ENCODE measurements at regions not wholly inside any gene's neighbourhood (a gene's known extent, or its start where the extent isn't known, plus 50 kb on each side); places are given as distances from the start of the nearest gene placed in this dataset.

DNA sequence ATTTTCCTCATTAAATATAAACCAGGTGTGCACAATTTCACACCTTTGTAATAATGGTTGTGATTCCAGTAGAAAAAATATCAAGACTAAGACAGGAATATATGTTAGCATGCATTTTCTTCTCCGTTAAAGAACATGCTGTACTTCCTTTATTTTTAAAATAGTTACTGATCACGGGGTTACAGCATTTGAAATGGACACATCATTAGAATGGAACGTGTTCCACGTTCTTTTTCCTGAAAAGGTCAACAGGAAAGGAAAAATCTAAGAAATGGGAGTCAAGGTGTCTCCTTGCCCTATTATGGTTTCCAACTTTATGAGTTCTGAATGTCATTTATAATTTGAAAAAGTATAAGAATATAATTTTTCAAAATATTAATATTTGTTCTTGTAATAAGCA, 1325.7 kb downstream of the SLC16A7 start:
- ChIA-PET POLR2A (no interaction called here), CTCF (no interaction called here)
- Mint-ChIP-seq H3K4me1 (ENCODE audit: low read depth) (no peaks in the 10 kb centered on the region), H3K36me3 (ENCODE audit: low read depth) (no peaks in the 10 kb centered on the region), H3K4me3 (no peak overlapping the region), H3K9me3 (no peaks in the 10 kb centered on the region), H3K27ac (no peak overlapping the region), H3K27me3 (no peaks in the 10 kb centered on the region)
- ATAC-seq, result no peak
- no peak for TF ChIP-seq CTCF (IDR thresholded peaks at IDR 0.05)
- no peak for DNase-seq
- intact Hi-C loops (cut with micrococcal nuclease), result no loop called here

GRCh38 chr12:60926256-60926655, 1330.4 kb downstream of the SLC16A7 start:
- no peak for TF ChIP-seq CTCF (IDR thresholded peaks at IDR 0.05)
- Mint-ChIP-seq H3K4me3 (no peak overlapping the region), H3K4me1 (ENCODE audit: low read depth) (no peaks in the 10 kb centered on the region), H3K9me3 (peaks cover 7% of the 10 kb centered on the region), H3K27me3 (no peaks in the 10 kb centered on the region), H3K27ac (no peak overlapping the region), H3K36me3 (ENCODE audit: low read depth) (no peaks in the 10 kb centered on the region)
- ChIA-PET POLR2A (no interaction called here), CTCF (no interaction called here)
- ATAC-seq (no peak), DNase-seq (no peak)
- intact Hi-C loops (cut with micrococcal nuclease), result no loop called here

DNA sequence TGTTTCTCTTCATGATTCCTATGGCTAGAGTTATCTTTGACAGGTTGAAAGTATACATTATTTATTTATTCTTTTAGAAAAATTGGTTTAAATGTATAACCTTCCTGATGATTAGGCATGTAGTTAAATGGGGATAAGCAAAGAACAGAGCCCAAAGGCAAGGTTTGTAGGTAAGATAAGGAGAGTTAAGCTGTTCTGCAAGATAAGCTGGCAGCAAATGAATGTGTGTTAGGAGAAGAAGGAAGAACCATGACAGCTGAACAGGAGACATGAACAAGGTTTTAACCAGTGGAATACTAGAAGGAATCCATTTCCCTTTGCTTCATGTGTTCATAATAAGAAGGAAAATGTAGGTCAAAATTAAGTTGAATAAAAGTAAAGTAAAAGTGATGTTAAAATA, 1330.1 kb upstream of the USP15 start:
- ChIA-PET CTCF (no interaction called here), POLR2A (no interaction called here)
- Mint-ChIP-seq H3K36me3 (ENCODE audit: low read depth) (no peaks in the 10 kb centered on the region), H3K4me1 (ENCODE audit: low read depth) (no peaks in the 10 kb centered on the region), H3K27ac (no peak overlapping the region), H3K9me3 (peaks cover 20% of the 10 kb centered on the region), H3K27me3 (no peaks in the 10 kb centered on the region), H3K4me3 (no peak overlapping the region)
- TF ChIP-seq CTCF (IDR thresholded peaks at IDR 0.05), result no peak
- intact Hi-C loops (cut with micrococcal nuclease), result no loop called here
- no peak for ATAC-seq
- no peak for DNase-seq

- no peak for ATAC-seq
- ChIA-PET CTCF (no interaction called here), POLR2A (no interaction called here)
- Mint-ChIP-seq H3K4me3 (no peak overlapping the region), H3K4me1 (ENCODE audit: low read depth) (no peaks in the 10 kb centered on the region), H3K9me3 (peaks cover 21% of the 10 kb centered on the region), H3K27me3 (no peaks in the 10 kb centered on the region), H3K36me3 (ENCODE audit: low read depth) (no peaks in the 10 kb centered on the region), H3K27ac (no peak overlapping the region)
- no peak for DNase-seq
- no peak for TF ChIP-seq CTCF (IDR thresholded peaks at IDR 0.05)
- intact Hi-C loops (cut with micrococcal nuclease), result no loop called here
Measured at GRCh38 chr12:60935981-60936761, 1324.0 kb upstream of the USP15 start.

GRCh38 chr12:60947533-60947932, 1312.7 kb upstream of the USP15 start:
- Mint-ChIP-seq H3K27ac (no peak overlapping the region), H3K4me3 (no peak overlapping the region), H3K27me3 (no peaks in the 10 kb centered on the region), H3K36me3 (ENCODE audit: low read depth) (no peaks in the 10 kb centered on the region), H3K4me1 (ENCODE audit: low read depth) (no peaks in the 10 kb centered on the region), H3K9me3 (peaks cover 6% of the 10 kb centered on the region)
- DNase-seq (no peak), ATAC-seq (no peak)
- ChIA-PET POLR2A (no interaction called here), CTCF (no interaction called here)
- TF ChIP-seq CTCF (IDR thresholded peaks at IDR 0.05), result no peak
- intact Hi-C loops (cut with micrococcal nuclease), result no loop called here
